Middle frontal gyrus (tissue), 1 donor: ENCODE measurements at regions not wholly inside any gene's neighbourhood (a gene's known extent, or its start where the extent isn't known, plus 50 kb on each side); places are given as distances from the start of the nearest gene placed in this dataset.

Experiments
- DNase-seq: peaks from one replicate; pipeline ENCODE4 v3.0.0-alpha.2; 2015; ENCODE audit warnings: low spot score; ENCODE audit errors: extremely low spot score

DNA sequence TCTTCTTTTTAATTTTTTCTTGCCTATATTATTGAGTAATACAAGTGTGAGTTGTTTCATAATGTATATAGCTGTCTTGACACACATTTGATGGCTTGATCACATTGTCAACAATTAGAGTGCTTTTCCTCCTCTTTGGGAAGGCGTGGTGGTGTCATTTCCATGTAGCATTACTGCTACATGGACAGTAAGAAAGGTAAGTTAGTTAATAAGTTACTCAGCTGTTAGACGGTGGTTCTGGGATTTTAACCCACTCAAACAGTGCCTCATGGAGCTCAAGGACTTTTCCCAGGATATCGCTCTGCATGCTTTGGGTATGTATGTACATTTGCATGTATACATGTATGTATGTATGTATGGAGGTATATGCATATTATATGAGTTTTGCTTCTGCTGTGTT is 94.6 kb downstream of the HAPSTR1 start:
- DNase-seq: no peak

DNA sequence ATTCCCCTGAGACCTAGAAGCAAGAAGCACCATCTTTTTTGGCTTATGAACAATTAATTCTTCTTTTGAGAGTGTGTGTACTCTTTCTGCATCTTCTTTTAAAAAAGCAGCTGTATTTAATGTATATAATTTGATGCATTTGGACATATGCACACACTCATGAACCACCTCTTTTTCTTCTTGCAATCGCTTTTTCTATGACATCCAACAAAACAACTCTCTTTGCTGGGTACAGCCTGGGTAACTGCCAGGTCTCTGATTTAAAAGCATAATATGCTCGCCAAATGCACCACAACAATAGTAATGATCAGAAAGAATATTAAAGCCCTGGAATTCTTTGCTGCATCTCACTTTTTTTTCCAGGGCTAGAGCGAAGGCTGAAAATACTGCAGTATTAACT is 97.3 kb downstream of the HAPSTR1 start:
- no peak for DNase-seq

DNA sequence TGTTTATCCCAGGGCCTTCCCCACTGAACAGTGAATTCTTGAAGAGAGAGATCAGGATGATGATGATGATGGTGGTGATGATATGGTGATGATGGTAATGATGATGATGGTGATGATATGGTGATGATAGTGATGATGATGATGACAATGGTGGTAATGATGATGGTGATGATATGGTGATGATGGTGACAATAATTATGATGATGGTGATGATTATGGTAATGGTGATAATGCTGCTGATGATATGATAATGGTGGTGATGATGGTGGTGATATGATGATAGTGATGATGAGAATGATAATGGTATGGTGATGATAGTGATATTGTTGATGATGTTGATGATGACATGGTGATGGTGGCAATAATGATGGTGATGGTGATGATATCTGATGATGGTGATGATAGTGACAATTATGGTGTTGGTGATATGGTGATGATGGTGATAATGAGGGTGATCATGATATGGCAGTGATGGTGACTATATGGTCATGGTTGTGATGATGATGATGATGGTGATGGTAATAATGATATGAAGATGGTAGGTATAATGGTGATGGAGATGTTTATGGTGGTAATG is 99.9 kb downstream of the HAPSTR1 start:
- no peak for DNase-seq

DNA sequence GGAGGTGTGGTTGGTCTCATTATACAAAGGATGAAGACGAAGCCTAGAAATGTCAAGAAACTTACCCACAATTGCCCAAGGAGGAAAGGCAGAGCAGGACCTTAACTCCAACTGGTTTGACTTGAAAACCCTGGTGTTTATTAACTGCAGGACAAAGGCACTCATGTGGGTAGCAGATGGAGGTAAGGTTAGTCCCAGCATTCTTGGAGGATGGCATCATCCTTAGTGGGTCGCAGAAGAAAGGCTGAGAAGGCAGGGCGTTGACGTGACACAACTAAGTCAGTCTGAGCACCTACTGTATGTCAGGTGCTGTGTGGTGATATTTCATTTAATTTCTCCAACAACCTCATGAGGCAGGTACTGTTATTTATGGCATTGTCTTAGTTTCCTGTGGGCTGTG is 101.3 kb downstream of the HAPSTR1 start:
- DNase-seq: no peak

DNA sequence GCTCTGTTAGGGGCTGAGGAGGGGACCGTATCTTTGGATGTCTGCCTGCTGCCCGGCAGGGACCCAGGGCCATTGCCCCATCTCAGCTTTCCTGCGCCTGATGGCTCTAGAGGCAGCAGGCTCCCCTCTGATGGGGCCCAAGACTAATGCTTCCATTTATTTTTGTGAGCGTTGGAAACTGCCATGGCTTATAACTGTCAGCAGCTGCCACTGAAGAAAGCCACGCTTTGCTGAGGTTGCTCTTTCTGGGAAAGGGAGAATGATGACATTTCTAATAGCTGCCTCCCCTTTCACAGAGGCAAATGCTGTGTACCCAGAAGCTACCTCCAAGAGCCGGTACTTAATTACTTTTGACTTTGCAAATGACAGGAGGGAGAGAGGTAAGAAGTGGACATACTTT is 103.8 kb downstream of the HAPSTR1 start:
- DNase-seq: no peak

DNA sequence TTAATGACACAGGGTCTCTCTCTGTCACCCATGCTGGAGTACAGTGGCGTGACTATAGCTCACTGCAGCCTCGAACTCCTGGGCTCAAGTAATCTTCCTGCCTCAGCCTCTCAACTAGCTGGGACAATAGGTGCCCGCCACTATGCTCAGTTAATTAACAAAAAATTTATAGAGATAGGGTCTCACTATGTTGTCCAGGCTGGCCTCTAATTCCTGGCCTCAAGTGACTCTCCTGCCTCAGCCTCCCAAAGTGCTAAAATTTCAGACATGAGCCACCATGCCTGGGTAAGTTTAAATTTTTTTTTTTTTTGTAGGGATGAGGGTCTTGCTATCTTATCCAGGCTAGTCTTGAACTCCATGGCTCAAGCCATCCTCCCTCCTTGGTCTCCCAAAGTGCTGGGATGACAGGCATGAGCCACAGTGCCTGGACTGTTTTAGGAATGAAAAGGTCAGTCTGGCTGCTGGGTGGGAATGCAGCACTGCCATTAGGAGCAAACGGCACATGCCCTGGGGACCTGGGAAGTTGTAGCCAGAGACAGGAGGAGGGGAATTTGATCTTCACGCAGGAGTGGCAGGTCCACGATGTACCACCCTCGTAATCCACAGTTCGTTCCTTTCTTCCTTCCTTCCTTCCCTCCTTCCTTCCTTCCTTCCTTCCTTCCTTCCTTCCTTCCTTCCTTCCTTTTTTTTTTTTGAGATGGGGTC is 106.7 kb downstream of the HAPSTR1 start:
- no peak for DNase-seq

DNA sequence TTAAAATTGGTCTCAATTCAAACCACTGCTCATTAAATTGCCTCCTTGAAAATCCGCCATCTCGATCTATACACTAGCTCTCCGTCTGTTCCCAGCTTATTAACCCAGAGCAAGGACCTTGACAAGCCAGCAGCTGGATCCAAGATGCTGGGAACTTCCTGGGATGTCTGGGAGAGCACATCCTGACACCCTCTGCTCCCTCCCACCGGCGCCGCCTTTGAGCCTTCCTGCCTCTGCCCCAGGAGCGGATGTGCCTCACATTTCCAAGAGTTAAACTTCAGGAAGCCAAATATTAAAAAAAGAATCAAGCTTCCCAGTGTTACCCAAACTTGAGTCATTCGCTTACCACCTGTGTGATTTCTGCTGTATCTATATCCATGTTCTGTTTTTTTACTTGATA is 107.9 kb downstream of the HAPSTR1 start:
- DNase-seq: no peak

DNA sequence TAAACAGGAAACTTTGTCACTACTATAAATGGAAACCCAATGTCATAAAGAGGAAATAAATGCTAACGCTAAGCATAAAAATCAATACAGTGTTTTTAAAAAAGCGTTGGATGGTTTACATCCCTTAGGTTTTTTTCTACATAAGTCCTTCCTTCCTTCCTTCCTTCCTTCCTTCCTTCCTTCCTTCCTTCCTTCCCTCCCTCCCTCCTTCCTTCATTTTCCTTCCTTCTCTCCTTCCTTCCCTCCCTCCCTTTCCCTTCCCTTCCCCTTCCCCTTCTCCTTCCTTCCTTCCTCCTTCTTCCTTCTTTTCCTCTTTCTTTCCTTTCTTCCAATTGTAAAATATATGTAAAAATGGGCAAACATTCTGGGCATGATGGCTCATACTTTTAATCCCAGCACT is 108.3 kb downstream of the HAPSTR1 start:
- no peak for DNase-seq

DNA sequence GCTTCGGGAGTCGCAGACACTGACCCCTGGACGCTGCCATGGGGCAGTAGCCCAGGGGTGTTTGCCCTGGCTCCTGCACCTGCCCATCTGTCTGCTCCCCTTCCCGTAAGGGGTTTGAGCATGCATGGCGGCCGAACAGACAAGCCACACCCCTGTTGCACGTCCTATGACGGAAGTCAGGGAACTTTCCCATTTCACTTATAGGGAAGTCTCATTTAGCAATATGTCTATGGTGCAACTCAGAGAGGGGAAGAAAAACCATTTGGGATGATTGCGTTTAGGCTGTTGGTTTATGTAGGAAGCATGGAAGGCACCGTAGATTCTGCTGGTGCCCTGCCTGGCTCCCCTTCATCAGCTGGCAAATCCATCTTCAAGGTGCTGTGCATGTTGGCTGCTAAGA is 112.5 kb downstream of the HAPSTR1 start:
- no peak for DNase-seq

DNA sequence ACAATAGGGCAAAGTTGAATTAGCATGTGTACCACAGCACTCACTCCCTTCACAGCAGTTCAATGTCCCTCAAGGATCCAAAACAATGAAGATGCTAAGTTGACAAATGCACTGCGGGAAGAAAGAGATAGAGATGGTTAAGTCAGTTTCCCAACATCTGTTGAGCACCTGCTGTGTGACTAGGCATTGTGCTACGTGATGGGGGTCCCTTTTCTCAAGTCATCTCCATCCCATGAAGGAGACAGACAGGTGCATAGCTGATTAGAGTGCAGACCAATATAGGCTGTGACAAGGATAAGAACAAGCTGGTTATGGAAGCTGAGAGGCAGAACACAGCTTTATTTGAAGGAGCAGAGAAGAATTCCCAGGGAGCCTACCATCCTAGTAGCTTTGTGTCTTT is 114.2 kb downstream of the HAPSTR1 start:
- no peak for DNase-seq

DNA sequence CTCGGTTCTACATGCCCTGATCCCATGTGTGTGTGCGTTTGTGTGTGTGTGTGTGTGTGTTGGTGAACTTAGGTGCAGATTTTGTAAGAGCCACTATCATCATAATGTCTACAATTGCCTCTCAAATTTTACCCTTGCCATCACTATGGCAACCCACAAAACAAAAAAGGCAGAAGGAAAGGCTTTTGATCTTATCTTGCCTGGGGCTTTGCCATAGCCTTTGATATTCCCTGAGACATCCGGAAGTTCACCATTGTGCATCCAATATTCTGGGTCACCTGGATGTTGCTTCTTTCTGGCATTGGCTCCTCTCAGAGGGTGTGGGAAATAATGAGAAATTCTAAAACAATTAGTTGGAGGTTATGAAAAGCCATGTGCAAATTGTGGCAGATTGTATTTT is 114.7 kb downstream of the HAPSTR1 start:
- no peak for DNase-seq

DNA sequence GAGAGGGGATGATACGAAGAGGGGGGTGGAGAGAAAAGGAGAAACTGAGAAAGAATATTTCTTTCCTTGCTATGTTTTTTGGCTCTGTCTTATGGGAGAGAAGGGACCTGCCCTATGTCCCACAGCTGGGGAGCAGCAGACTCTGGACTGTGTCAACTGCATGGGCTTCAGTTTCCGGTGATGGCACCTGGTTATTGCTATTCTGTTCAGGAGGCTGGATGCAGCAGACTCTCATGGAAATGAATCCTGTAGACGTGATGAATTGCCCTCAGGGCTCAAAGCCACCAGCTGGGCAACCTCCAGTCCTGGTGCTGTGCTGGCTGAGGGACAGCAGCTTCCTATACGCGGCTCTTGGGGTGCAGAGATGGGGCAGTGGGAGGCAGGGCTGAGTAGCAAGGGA is 121.2 kb downstream of the HAPSTR1 start:
- no peak for DNase-seq

DNA sequence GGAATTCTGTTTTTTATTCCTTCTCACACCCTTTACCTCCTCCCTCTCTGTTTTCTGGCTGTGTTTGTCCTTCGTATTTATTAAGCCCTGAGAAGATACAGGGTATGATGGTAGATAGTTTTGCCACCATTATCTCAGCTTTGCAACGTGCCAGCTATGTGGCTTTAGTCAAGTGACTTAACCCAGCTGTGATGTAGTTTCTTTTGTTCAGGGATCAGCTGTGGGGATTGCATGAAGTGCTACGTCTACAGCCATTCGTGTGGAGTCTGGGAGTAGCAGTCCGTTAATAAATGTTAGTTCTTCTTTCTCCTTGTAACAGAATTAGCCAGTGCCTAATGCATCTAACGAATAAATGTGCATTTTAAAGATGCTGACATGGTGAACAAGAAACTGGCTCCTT is 128.4 kb downstream of the HAPSTR1 start:
- DNase-seq: no peak

DNA sequence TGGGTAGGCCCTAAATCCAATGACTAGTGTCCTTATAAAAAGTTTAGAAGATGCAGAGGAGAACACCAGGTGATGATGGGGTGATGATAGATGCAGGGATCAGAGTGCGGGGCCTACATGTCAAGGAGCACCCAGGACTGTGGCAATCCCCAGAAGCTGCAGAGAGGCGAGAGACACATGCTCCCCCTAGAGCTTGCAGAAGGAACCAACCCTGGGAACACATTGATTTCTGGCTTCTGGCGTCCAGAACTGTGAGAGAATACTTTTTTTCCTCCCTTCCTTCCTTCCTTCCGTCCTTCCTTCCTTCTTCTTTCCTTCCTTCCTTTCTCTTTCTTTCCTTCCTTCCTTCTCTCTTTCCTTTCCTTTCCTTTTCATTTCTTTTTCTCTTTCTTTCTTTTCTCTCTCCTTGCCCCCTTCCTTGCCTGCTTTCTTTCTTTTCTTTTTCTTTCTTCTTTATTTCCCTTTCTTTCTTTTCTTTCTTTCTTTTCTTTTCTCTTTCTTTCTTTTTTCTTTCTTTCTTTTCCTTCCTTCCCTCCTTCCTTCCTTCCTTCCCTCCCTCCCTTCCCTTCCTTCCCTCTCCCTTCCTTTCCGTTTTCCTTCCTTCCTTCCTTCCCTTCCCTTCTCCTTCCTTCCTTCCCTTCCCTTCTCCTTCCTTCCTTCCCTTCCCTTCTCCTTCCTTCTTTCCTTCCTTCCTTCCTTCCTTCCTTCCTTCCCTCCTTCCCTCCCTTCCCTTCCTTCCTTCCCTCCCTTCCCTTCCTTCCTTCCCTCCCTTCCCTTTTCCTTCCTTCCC is 134.3 kb downstream of the HAPSTR1 start:
- DNase-seq: no peak

DNA sequence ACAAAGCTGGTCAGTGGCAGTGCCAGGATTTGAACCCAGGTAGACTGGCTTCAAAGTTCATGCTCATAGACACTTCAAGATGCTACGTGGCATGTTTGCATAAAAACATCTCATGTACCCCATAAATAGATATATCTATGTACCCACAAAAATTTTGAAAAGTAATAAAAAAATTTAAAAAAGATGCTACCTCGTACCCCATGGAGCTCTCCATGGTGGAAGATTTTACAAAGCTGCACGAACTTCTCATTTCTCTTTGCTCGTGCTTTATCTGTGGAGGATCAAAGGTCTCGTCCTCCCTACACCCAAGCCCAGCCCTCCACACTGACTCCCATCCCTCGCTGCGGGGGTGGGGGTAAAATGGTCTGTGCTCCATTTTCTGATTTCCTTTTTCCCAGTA is 135.5 kb downstream of the HAPSTR1 start:
- no peak for DNase-seq

DNA sequence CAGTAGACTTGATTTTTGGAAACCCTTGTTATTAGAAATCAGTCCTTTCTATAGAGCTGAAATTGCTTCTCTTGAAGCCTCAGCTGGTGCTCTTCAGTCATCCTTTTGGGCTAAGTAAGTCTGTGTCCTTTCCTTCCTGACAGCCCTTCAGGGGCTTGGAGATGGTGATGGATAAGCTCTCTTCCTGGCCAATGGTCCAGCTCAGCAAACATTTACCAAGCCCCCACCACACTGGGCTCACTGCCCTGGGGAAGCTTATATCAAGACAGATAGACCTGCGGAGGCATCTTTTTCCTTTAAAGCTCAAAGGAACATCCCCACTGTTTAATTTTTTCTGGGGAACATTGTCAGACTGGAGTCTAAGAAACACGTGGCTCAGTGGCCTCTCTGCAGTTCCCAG is 139.6 kb downstream of the HAPSTR1 start:
- DNase-seq: no peak

DNA sequence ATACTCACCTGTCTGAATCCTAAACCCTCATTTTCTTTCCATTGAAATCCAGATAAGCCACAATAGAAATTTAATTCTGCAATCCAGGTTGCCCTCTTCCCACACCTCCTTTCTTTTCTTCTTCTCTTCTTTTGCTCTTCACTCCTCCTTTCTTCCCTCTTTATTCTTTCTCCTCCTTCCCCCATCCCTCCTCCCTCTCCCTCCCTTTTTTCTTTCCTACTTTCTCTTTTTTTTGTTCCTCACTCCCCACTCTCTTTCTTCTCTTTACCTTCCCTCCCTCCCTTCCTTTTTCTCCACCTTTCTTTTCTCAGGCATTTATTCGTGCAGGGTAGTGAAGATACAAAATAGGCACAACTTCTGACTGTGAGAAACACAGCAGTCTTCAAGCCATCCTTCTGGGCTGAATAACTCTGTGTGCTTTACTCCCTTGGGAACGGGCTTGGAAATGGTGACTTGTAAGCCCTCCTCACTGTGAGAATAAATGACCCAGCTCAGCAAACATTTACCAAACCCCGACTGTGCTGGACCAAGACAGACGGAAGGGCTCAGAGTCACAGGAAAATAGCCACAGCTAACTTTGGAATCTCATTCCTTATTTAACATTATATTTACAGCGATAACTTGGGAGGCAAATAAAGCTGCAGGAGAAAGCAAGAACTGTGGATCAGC is 140.8 kb downstream of the HAPSTR1 start:
- DNase-seq: no peak

DNA sequence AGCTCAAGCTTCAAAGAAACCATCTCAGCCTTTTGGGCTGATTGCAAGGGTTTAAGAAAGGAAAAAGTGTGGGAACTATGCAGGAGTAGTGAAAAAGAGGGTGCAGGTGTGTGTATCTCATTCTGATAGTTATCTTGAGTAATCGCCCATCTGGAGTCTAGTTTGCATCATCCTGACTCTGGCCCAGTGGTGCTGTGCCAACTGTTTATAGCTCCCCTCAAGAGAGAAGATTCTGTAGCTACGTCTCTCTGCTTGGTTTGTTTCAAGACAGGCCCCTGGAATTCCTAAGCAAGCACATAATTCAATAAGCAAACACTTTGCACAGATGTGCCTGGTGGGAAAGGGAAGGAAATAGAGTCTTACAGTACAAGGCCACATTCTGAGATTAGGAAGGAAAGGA is 144.4 kb downstream of the HAPSTR1 start:
- no peak for DNase-seq

DNA sequence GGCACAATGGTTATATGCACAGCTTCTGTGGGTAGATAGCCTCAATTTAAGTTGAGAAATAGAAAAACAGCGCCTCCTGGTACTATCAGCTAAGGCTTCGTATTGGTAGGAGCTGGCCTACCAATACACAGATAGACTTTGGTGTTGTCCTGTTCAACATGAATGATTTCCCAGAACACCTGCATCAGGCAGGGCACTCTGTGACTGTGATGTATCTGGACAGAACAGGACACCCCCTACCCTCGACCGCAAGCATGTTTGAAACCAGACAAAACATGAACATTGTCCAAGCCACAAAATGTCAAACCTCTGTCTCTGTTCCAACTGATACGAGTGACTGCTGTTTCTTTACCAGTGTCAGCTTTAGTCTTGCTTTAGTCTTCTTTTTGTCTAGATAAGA is 144.9 kb downstream of the HAPSTR1 start:
- DNase-seq: no peak

DNA sequence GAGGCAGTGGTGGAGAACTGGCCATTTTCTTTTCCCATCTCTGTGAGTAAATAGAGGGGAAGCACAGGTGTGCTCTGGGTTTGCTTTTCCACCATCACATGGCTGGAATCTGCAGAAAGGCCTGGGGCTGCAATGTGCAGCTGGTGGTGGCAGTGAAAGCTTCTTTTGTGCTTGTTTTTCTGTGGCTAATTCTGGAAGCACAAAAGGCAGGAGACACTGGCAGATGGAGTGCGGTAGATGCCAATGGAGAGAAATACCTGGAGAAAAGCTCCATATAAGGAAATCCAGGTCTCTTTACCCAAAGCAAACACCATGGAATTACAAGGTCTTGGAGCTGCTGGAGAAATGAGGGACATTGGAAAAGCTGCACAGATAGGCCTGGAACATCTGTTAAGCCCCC is 146.9 kb downstream of the HAPSTR1 start:
- DNase-seq: no peak

DNA sequence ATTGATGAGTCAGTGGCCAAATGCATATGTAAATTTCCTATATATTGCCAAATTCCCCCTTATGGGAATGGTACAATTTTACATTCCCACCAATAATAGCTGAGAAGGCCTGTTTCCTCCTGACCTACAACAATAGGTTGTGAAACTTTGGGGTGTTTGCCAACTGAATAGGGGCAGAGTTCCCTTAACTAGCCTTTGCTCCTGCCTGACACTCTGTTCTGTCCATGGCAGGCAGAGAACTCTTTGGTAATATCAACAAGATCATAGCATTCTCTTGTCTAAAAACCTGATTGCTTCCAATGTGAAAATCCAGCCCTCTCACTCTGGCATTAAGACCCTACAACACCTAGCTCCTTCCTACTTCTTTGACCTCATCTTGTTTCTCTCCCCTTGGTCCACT is 149.7 kb downstream of the HAPSTR1 start:
- DNase-seq: no peak

DNA sequence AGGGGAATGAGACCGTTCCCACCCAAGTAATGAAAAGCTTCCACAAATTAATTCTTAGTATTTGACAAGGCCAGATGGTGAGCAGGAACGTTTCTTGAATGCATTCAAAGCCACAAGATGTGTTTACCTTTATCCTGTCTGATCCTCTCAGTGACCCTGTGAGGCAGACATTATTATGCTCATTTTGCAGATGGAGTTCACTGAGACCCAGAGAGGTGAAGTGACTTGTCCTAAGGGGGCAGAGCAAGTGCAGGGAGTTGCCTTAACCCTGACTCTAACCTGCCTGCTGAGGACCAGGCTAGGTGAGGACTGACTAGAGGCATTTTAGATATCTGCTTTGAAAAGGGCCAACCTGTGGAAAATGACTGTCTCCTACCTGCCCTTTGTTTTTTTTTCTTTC is 156.7 kb downstream of the HAPSTR1 start:
- DNase-seq: no peak
